Omental fat pad (tissue), 3 donors: ENCODE measurements at regions not wholly inside any gene's neighbourhood (a gene's known extent, or its start where the extent isn't known, plus 50 kb on each side); places are given as distances from the start of the nearest gene placed in this dataset.

Experiments used
- ATAC-seq: fragments of 150-250 bp; one replicate; pipeline ENCODE4 v1.9.1; 2016; ENCODE audit warnings: mild to moderate bottlenecking, moderate library complexity; ENCODE audit not compliant: low FRiP score
- DNase-seq: peaks from one replicate; pipeline ENCODE4 v3.0.0-alpha.2; 2019; ENCODE audit warnings: low spot score
- CTCF ChIP-seq, 3 donors: fragments of 450-650 bp; IDR thresholded peaks; one replicate each; pipeline ENCODE4 v1.5.1; 2016 to 2017; ENCODE audit warnings: antibody characterized with exemption in 3 of 3, mild to moderate bottlenecking in 3 of 3, moderate library complexity in 2 of 3

GRCh38 chr1:47709872-47710231 lies 272.0 kb downstream of the FOXD2 start:
- DNase-seq (no peak), ATAC-seq (no peak)
- TF ChIP-seq CTCF (IDR thresholded peaks at IDR 0.05) = no peak

GRCh38 chr1:47710329-47711071 lies 272.7 kb downstream of the FOXD2 start:
- TF ChIP-seq CTCF (IDR thresholded peaks at IDR 0.05) = peak in 2 of 3 donors; percentile 73 to 93
- ATAC-seq = peak; percentile 76
- peak; percentile 79 for DNase-seq
